Hepatic stellate cell (primary cell): ENCODE measurements at regions not wholly inside any gene's neighbourhood (a gene's known extent, or its start where the extent isn't known, plus 50 kb on each side); places are given as distances from the start of the nearest gene placed in this dataset.
A peak's percentile ranks its signal among the peaks of the same experiment; 100 is the strongest.

Experiments
- DNase-seq: peaks from one replicate; pipeline ENCODE4 v3.0.0; 2011; ENCODE audit warnings: low spot score

GRCh38 chr22:22076361-22076760, 93.8 kb upstream of the TOP3B start:
- DNase-seq = no peak

GRCh38 chr22:22075382-22076163, 93.0 kb upstream of the TOP3B start:
- DNase-seq = no peak

GRCh38 chr22:22074634-22075381, 92.2 kb upstream of the TOP3B start:
- DNase-seq = no peak

- DNase-seq = no peak
Observed at GRCh38 chr22:22073769-22074561, 91.4 kb upstream of the TOP3B start.

GRCh38 chr22:22072169-22072836, 89.7 kb upstream of the TOP3B start:
- DNase-seq = no peak

GRCh38 chr22:22071455-22071854, 88.9 kb upstream of the TOP3B start:
- no peak for DNase-seq

GRCh38 chr22:22070371-22070824, 87.8 kb upstream of the TOP3B start:
- DNase-seq = no peak

GRCh38 chr22:22069450-22070370, 87.1 kb upstream of the TOP3B start:
- no peak for DNase-seq

GRCh38 chr22:22068657-22069056, 86.1 kb upstream of the TOP3B start:
- no peak for DNase-seq

- DNase-seq = no peak
Observed at GRCh38 chr22:22068025-22068424, 85.4 kb upstream of the TOP3B start.

GRCh38 chr22:22067192-22067591, 84.6 kb upstream of the TOP3B start:
- no peak for DNase-seq

- DNase-seq = no peak
Observed at GRCh38 chr22:22064580-22064979, 82.0 kb upstream of the TOP3B start.

- no peak for DNase-seq
Observed at GRCh38 chr22:22062306-22062793, 79.8 kb upstream of the TOP3B start.

GRCh38 chr22:22061085-22062077, 78.8 kb upstream of the TOP3B start:
- peak; percentile 60 for DNase-seq

GRCh38 chr22:22060200-22061084, 77.9 kb upstream of the TOP3B start:
- peak; percentile 31 for DNase-seq

GRCh38 chr22:22059291-22060002, 76.9 kb upstream of the TOP3B start:
- no peak for DNase-seq

GRCh38 chr22:22058633-22059290, 76.2 kb upstream of the TOP3B start:
- DNase-seq = no peak
